ENCODE measurements at regions not wholly inside any gene's neighbourhood (a gene's known extent, or its start where the extent isn't known, plus 50 kb on each side); places are given as distances from the start of the nearest gene placed in this dataset.
A peak's percentile ranks its signal among the peaks of the same experiment; 100 is the strongest.

DNA sequence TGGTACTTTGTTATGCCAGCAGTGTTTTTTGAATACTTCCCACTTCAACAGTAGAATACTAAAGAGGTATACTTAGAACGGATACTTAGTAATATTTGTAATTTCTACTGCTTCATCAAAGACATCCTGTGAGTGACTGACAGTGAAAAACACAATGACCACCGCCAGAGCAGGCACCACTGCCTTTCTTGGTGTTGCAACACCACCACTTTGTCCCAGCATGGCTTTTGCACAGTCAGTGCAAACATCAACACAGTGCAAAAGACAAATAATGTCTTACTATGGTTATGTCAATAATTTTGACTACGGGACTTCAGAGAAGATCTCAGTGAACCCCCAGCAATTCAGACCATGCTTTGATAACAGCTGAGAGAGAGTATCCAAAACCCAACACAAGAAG, 220.5 kb downstream of the RBM26 start (continued):
- TF ChIP-seq, protein P1, sequence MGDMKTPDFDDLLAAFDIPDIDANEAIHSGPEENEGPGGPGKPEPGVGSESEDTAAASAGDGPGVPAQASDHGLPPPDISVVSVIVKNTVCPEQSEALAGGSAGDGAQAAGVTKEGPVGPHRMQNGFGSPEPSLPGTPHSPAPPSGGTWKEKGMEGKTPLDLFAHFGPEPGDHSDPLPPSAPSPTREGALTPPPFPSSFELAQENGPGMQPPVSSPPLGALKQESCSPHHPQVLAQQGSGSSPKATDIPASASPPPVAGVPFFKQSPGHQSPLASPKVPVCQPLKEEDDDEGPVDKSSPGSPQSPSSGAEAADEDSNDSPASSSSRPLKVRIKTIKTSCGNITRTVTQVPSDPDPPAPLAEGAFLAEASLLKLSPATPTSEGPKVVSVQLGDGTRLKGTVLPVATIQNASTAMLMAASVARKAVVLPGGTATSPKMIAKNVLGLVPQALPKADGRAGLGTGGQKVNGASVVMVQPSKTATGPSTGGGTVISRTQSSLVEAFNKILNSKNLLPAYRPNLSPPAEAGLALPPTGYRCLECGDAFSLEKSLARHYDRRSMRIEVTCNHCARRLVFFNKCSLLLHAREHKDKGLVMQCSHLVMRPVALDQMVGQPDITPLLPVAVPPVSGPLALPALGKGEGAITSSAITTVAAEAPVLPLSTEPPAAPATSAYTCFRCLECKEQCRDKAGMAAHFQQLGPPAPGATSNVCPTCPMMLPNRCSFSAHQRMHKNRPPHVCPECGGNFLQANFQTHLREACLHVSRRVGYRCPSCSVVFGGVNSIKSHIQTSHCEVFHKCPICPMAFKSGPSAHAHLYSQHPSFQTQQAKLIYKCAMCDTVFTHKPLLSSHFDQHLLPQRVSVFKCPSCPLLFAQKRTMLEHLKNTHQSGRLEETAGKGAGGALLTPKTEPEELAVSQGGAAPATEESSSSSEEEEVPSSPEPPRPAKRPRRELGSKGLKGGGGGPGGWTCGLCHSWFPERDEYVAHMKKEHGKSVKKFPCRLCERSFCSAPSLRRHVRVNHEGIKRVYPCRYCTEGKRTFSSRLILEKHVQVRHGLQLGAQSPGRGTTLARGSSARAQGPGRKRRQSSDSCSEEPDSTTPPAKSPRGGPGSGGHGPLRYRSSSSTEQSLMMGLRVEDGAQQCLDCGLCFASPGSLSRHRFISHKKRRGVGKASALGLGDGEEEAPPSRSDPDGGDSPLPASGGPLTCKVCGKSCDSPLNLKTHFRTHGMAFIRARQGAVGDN (CRISPR knock-in tag; IDR thresholded peaks at IDR 0.05) = no peak
- TF ChIP-seq REXO4 (CRISPR knock-in tag; IDR thresholded peaks at IDR 0.05; ENCODE audit: borderline replicate concordance) = no peak
- TF ChIP-seq ATF6 (CRISPR knock-in tag; conservative IDR thresholded peaks at IDR 0.05) = no peak
- no peak for TF ChIP-seq YEATS4 (CRISPR knock-in tag; IDR thresholded peaks at IDR 0.05; ENCODE audit: borderline replicate concordance)
- TF ChIP-seq ZNF761 (CRISPR knock-in tag; conservative IDR thresholded peaks at IDR 0.05) = no peak
- no peak for TF ChIP-seq MZF1 (CRISPR knock-in tag; IDR thresholded peaks at IDR 0.05; ENCODE audit: borderline replicate concordance)
- TF ChIP-seq SOX5 (CRISPR knock-in tag; IDR thresholded peaks at IDR 0.05; ENCODE audit: borderline replicate concordance) = peak; percentile 96
- no peak for TF ChIP-seq SRSF4 (IDR thresholded peaks at IDR 0.05; ENCODE audit: low read depth, low read length, poor library complexity, severe bottlenecking)
- TF ChIP-seq MTA3 (CRISPR knock-in tag; IDR thresholded peaks at IDR 0.05) = no peak
- TF ChIP-seq MYC (CRISPR knock-in tag; IDR thresholded peaks at IDR 0.05; ENCODE audit: borderline replicate concordance) = peak; percentile 22; the same call in 1 of the 2 replicates
- TF ChIP-seq, protein P2, sequence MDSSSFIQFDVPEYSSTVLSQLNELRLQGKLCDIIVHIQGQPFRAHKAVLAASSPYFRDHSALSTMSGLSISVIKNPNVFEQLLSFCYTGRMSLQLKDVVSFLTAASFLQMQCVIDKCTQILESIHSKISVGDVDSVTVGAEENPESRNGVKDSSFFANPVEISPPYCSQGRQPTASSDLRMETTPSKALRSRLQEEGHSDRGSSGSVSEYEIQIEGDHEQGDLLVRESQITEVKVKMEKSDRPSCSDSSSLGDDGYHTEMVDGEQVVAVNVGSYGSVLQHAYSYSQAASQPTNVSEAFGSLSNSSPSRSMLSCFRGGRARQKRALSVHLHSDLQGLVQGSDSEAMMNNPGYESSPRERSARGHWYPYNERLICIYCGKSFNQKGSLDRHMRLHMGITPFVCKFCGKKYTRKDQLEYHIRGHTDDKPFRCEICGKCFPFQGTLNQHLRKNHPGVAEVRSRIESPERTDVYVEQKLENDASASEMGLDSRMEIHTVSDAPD (CRISPR knock-in tag; IDR thresholded peaks at IDR 0.05) = no peak; the same call in 1 of the 2 replicates
- TF ChIP-seq HES4 (CRISPR knock-in tag; IDR thresholded peaks at IDR 0.05; ENCODE audit: borderline replicate concordance) = no peak
- peak; percentile 83 for TF ChIP-seq TCF7 (IDR thresholded peaks at IDR 0.05; ENCODE audit: low read depth)
- no peak for TF ChIP-seq ZNF646 (CRISPR knock-in tag; IDR thresholded peaks at IDR 0.05)
- TF ChIP-seq AKAP8 (CRISPR knock-in tag; IDR thresholded peaks at IDR 0.05) = no peak
- peak; percentile 65; the same call in 1 of the 2 replicates for TF ChIP-seq ZNF552 (CRISPR knock-in tag; IDR thresholded peaks at IDR 0.05; ENCODE audit: borderline replicate concordance)
